Body of pancreas (tissue), 4 donors: ENCODE measurements at regions not wholly inside any gene's neighbourhood (a gene's known extent, or its start where the extent isn't known, plus 50 kb on each side); places are given as distances from the start of the nearest gene placed in this dataset.

Experiments used
- CTCF ChIP-seq, 7 experiments: fragments of 450-650 bp in 4 of 7; fragments of 200-600 bp in 3 of 7; sonication (generic) in 3 of 7; IDR thresholded peaks; one replicate each; pipeline ENCODE4 v1.5.1; 2016 to 2019; ENCODE audit warnings: antibody characterized with exemption in 7 of 7
- POLR2A ChIP-seq, 3 donors: fragments of 450-650 bp; IDR thresholded peaks; one replicate each; pipeline ENCODE4 v1.6.1; 2016; ENCODE audit warnings: antibody characterized with exemption in 3 of 3, mild to moderate bottlenecking in 2 of 3

DNA sequence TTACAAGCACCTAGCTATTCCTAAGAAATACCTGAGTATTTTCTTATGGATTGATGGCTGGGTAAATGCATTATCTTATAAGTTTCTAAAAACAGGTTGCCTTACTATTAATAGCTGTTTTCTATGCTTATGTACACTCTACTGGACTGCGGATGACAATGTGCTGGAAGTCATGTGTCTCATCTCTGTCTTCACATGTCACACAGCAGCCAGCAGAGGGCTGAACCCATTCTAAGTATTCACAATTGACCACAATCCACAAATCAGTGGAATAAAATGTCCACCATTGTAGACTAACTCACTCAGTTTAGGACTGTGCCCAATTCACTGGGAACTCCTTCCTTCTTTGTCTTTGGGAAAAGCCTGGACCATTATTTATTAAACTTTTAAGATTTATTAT lies 371.2 kb downstream of the INSIG2 start:
- TF ChIP-seq POLR2A (IDR thresholded peaks at IDR 0.05) (no peak), CTCF (IDR thresholded peaks at IDR 0.05) (no peak)
